HCT116 (cell line): ENCODE measurements at regions not wholly inside any gene's neighbourhood (a gene's known extent, or its start where the extent isn't known, plus 50 kb on each side); places are given as distances from the start of the nearest gene placed in this dataset.

Experiments used
- ATAC-seq: fragments of 200-7000 bp; cut with Tn5 transposase; 2 replicates; pipeline ENCODE4 v1.9.1; 2020; ENCODE audit warnings: mild to moderate bottlenecking, moderate library complexity
- BruUV-seq: library from RNA; stranded (reverse); fragments of 400-500 nt; replicated peaks from 2 replicates; lab custom pipeline; 2021; lab: Mats Ljungman, UMichigan
- CTCF ChIA-PET: fragments of 300-600 bp; sonication (Branson Sonifier 250); formaldehyde crosslinking; loops from one replicate; lab custom pipeline; 2021; ENCODE audit warnings: antibody characterized with exemption; lab: Charles Lee
- POLR2A ChIA-PET: fragments of 300-600, 350-600 bp; sonication (Branson Sonifier 250); formaldehyde crosslinking; loops from one replicate; lab custom pipeline; 2021; ENCODE audit warnings: antibody characterized with exemption; lab: Charles Lee
- RAD21 ChIA-PET, 2 experiments: fragments of 300-600 bp; sonication (Branson Sonifier 250); formaldehyde crosslinking; loops; one replicate each; lab custom pipeline; 2023; ENCODE audit warnings: low total read pairs in 2 of 2; ENCODE audit not compliant: uncharacterized antibody in 2 of 2, unreplicated experiment in 2 of 2, low non-redundant PET in 1 of 2; lab: Charles Lee
- DNase-seq: peaks from one replicate; pipeline ENCODE4 v3.0.0-alpha.2; 2010; ENCODE audit warnings: low read depth, low spot score
- H2AFZ ChIP-seq: fragments of 200-600 bp; shearing (Covaris generic), sonication (generic); 2 replicates; pipeline ENCODE4 v1.6.1; 2017; ENCODE audit warnings: low read depth, mixed run types, mixed read lengths, antibody characterized with exemption, low read length; ENCODE audit not compliant: poor library complexity, severe bottlenecking
- H3K27ac ChIP-seq: 2 replicates; pipeline ENCODE4 v1.5.1; 2012; ENCODE audit warnings: low read depth, low read length
- H3K27me3 ChIP-seq: fragments of 200-600 bp; sonication (generic); 2 replicates; pipeline ENCODE4 v1.6.1; 2016; ENCODE audit warnings: mixed run types, low read length, mixed read lengths; ENCODE audit not compliant: insufficient read depth
- H3K36me3 ChIP-seq, 2 experiments: fragments of 200-500 bp in 1 of 2; fragments of 200-600 bp in 1 of 2; sonication (Bioruptor generic) in 1 of 2; sonication (generic) in 1 of 2; 2 replicates each; pipeline versions ENCODE4 v1.5.1 to v1.6.1; 2014 to 2016; ENCODE audit warnings: low read length in 2 of 2, inconsistent platforms in 1 of 2, mixed read lengths in 1 of 2, mixed run types in 1 of 2; ENCODE audit not compliant: insufficient read depth in 2 of 2, control insufficient read depth in 1 of 2
- H3K4me1 ChIP-seq, 2 experiments: fragments of 200-600 bp in 1 of 2; sonication (generic) in 1 of 2; 2 replicates each; pipeline versions ENCODE4 v1.5.1 to v1.6.1; 2012 to 2017; ENCODE audit warnings: low read length in 2 of 2, inconsistent platforms in 1 of 2, mild to moderate bottlenecking in 1 of 2, mixed read lengths in 1 of 2, mixed run types in 1 of 2, moderate library complexity in 1 of 2; ENCODE audit not compliant: insufficient read depth in 2 of 2, control insufficient read depth in 1 of 2
- H3K4me2 ChIP-seq: fragments of 200-600 bp; sonication (generic); 2 replicates; pipeline ENCODE4 v1.6.1; 2017; ENCODE audit warnings: mixed run types, low read length, mixed read lengths
- H3K4me3 ChIP-seq, 2 experiments: fragments of 200-600 bp in 1 of 2; sonication (generic) in 1 of 2; replicated peaks in 1 of 2; 2 replicates each; pipeline ENCODE4 v1.5.1; 2011 to 2016; ENCODE audit warnings: low read length in 2 of 2, control low read depth in 1 of 2, low read depth in 1 of 2, mild to moderate bottlenecking in 1 of 2, mixed read lengths in 1 of 2, mixed run types in 1 of 2
- H3K79me2 ChIP-seq: fragments of 200-600 bp; sonication (generic); 2 replicates; pipeline ENCODE4 v1.6.1; 2017; ENCODE audit warnings: mild to moderate bottlenecking, mixed run types, low read length, moderate library complexity, mixed read lengths; ENCODE audit not compliant: insufficient read depth
- H3K9ac ChIP-seq: fragments of 200-600 bp; sonication (generic); 2 replicates; pipeline ENCODE4 v1.6.1; 2016; ENCODE audit warnings: low read length, mixed read lengths
- H3K9me2 ChIP-seq: fragments of 200-600 bp; sonication (generic), shearing (Covaris generic); 2 replicates; pipeline ENCODE4 v1.6.1; 2017; ENCODE audit warnings: mixed run types, mild to moderate bottlenecking, moderate library complexity; ENCODE audit not compliant: insufficient read depth
- H3K9me3 ChIP-seq, 2 experiments: fragments of 200-500 bp in 1 of 2; fragments of 200-600 bp in 1 of 2; sonication (Bioruptor generic) in 1 of 2; sonication (generic) in 1 of 2; 2 replicates each; pipeline ENCODE4 v1.6.1; 2014 to 2017; ENCODE audit warnings: low read length in 2 of 2, mixed read lengths in 2 of 2, inconsistent platforms in 1 of 2, low read depth in 1 of 2, mild to moderate bottlenecking in 1 of 2, mixed run types in 1 of 2, moderate library complexity in 1 of 2; ENCODE audit not compliant: control insufficient read depth in 1 of 2, insufficient read depth in 1 of 2
- H4K20me1 ChIP-seq: fragments of 200-600 bp; sonication (generic), shearing (Covaris generic); 2 replicates; pipeline ENCODE4 v1.6.1; 2017; ENCODE audit warnings: mixed run types, mild to moderate bottlenecking, moderate library complexity; ENCODE audit not compliant: insufficient read depth
- ATF3 ChIP-seq: IDR thresholded peaks from 2 replicates; pipeline ENCODE4 v1.6.1; 2012
- CBX3 ChIP-seq: IDR thresholded peaks from 2 replicates; pipeline ENCODE4 v1.6.1; 2012; ENCODE audit warnings: low read depth
- EGR1 ChIP-seq: IDR thresholded peaks from 2 replicates; pipeline ENCODE4 v1.6.1; 2012; ENCODE audit warnings: low read depth
- EZH2 ChIP-seq: fragments of 200-600 bp; sonication (generic); IDR thresholded peaks from 2 replicates; pipeline ENCODE4 v1.6.1; 2017; ENCODE audit warnings: antibody characterized with exemption, mixed run types
- EZH2phosphoT487 ChIP-seq: fragments of 200-600 bp; IDR thresholded peaks from 2 replicates; pipeline ENCODE4 v1.6.1; 2018; ENCODE audit warnings: antibody characterized with exemption, borderline replicate concordance
- FOSL1 ChIP-seq: IDR thresholded peaks from 2 replicates; pipeline ENCODE4 v1.6.1; 2012; ENCODE audit warnings: low read depth
- JUND ChIP-seq: IDR thresholded peaks from 2 replicates; pipeline ENCODE4 v1.6.1; 2012
- MAX ChIP-seq: IDR thresholded peaks from 2 replicates; pipeline ENCODE4 v1.6.1; 2012
- POLR2A ChIP-seq: IDR thresholded peaks from 2 replicates; pipeline ENCODE4 v1.7.0; 2011; ENCODE audit warnings: borderline replicate concordance; ENCODE audit not compliant: insufficient read depth, insufficient read length; ENCODE audit errors: extremely low read depth
- POLR2AphosphoS5 ChIP-seq: IDR thresholded peaks from 2 replicates; pipeline ENCODE4 v1.6.1; 2011; ENCODE audit warnings: mild to moderate bottlenecking, low read depth, low read length, moderate library complexity
- RAD21 ChIP-seq: IDR thresholded peaks from 2 replicates; pipeline ENCODE4 v1.6.1; 2012; ENCODE audit warnings: low read depth, mild to moderate bottlenecking
- SIN3A ChIP-seq: IDR thresholded peaks from 2 replicates; pipeline ENCODE4 v1.6.1; 2012; ENCODE audit warnings: low read depth
- SP1 ChIP-seq: IDR thresholded peaks from 2 replicates; pipeline ENCODE4 v1.6.1; 2012; ENCODE audit warnings: low read depth
- SRF ChIP-seq: IDR thresholded peaks from 2 replicates; pipeline ENCODE4 v1.6.1; 2012; ENCODE audit warnings: low read depth
- TCF7L2 ChIP-seq: IDR thresholded peaks from 2 replicates; pipeline ENCODE4 v1.7.0; 2011; ENCODE audit warnings: borderline replicate concordance, inconsistent platforms; ENCODE audit not compliant: insufficient read depth, insufficient read length; ENCODE audit errors: extremely low read depth
- YY1 ChIP-seq: IDR thresholded peaks from 2 replicates; pipeline ENCODE4 v1.6.1; 2011; ENCODE audit warnings: low read length, low read depth, moderate library complexity, mild to moderate bottlenecking; ENCODE audit not compliant: insufficient replicate concordance; ENCODE audit errors: extremely low read depth
- ZBTB33 ChIP-seq: IDR thresholded peaks from 2 replicates; pipeline ENCODE4 v1.6.1; 2011; ENCODE audit warnings: mild to moderate bottlenecking, low read length, moderate library complexity; ENCODE audit not compliant: insufficient replicate concordance; ENCODE audit errors: extremely low read depth
- ZFX ChIP-seq: fragments of 450-650 bp; IDR thresholded peaks from 2 replicates; pipeline ENCODE4 v1.6.1; 2017
- ZNF274 ChIP-seq: fragments of 200-500 bp; sonication (Bioruptor generic); IDR thresholded peaks from 2 replicates; pipeline ENCODE4 v1.6.1; 2014; ENCODE audit warnings: mild to moderate bottlenecking, low read depth, low read length, inconsistent platforms
- intact Hi-C: fragments of 100-400 bp; cut with micrococcal nuclease; formaldehyde crosslinking; loops from 2 replicates; pipeline ENCODE4 v1.10.0; 2022
- TF ChIP-seq, protein P1 (sequence below), 3 experiments: fragments of 200-600 bp in 1 of 3; sonication (generic) in 1 of 3; IDR thresholded peaks in 2 of 3; conservative IDR thresholded peaks in 1 of 3; 2 replicates each; pipeline ENCODE4 v1.5.1; 2012 to 2017; ENCODE audit warnings: low read depth in 2 of 3, low read length in 2 of 3, antibody characterized with exemption in 1 of 3, borderline replicate concordance in 1 of 3, control low read depth in 1 of 3, mild to moderate bottlenecking in 1 of 3, mixed read lengths in 1 of 3, mixed run types in 1 of 3, moderate library complexity in 1 of 3; ENCODE audit not compliant: insufficient read depth in 1 of 3

DNA sequence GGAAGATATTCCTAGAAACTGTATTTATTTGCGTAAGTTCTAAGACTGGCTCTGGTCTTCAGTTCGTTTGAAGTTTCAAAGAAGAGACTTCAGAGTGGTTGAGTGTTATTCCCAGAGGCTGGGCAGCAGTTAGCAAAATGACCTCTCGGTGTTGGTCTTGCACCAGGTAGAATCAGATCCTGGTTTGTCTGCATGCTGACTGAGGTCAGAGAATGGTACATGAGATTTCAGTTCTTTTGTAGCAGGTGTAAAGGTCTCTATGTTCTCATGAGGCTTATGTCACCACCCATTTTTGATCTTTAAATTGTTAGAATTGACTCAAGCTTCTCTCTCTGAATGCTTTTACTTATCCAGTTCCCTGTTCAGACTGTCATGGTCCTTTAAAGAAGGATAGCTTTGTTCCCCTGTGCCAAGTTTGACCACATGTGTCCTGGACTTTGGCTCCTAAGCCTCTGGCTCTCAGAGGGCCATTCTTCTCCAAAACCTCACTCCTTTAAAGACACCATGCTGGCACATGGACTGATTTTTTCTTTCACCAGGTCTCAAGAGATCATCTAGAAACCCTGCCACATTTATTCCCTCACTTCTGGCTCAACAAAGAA is 355.8 kb upstream of the BOD1L1 start:
- H3K4me3 ChIP-seq, result no peak overlapping the region
- no peak for DNase-seq
- H3K79me2 ChIP-seq, result no peaks in the 10 kb centered on the region
- ChIA-PET POLR2A (no interaction called here), RAD21 (no interaction called here), CTCF (no interaction called here)
- intact Hi-C loops, result no loop called here
- H3K36me3 ChIP-seq, result no peaks in the 10 kb centered on the region
- no peak overlapping the region for H3K4me2 ChIP-seq
- no peak for ATAC-seq
- no peaks in the 10 kb centered on the region for H4K20me1 ChIP-seq
- no peaks in the 10 kb centered on the region for H3K27me3 ChIP-seq
- TF ChIP-seq, protein P1, sequence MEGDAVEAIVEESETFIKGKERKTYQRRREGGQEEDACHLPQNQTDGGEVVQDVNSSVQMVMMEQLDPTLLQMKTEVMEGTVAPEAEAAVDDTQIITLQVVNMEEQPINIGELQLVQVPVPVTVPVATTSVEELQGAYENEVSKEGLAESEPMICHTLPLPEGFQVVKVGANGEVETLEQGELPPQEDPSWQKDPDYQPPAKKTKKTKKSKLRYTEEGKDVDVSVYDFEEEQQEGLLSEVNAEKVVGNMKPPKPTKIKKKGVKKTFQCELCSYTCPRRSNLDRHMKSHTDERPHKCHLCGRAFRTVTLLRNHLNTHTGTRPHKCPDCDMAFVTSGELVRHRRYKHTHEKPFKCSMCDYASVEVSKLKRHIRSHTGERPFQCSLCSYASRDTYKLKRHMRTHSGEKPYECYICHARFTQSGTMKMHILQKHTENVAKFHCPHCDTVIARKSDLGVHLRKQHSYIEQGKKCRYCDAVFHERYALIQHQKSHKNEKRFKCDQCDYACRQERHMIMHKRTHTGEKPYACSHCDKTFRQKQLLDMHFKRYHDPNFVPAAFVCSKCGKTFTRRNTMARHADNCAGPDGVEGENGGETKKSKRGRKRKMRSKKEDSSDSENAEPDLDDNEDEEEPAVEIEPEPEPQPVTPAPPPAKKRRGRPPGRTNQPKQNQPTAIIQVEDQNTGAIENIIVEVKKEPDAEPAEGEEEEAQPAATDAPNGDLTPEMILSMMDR (IDR thresholded peaks at IDR 0.05 in 2 of 3, conservative IDR thresholded peaks at IDR 0.05 in 1 of 3; ENCODE audit: borderline replicate concordance in 1 of 3, insufficient read depth in 1 of 3, low read depth in 2 of 3, low read length in 2 of 3), result no peak
- TF ChIP-seq YY1 (no peak), SIN3A (no peak), EZH2phosphoT487 (no peak), ZFX (no peak), JUND (no peak), MAX (no peak), EZH2 (no peak), FOSL1 (no peak), POLR2A (no peak), RAD21 (no peak), SRF (no peak), ZNF274 (no peak), CBX3 (no peak), SP1 (no peak), POLR2AphosphoS5 (no peak), TCF7L2 (no peak), ATF3 (no peak), EGR1 (no peak), ZBTB33 (no peak)
- no TSS peak for BruUV-seq
- H2AFZ ChIP-seq, result no peak overlapping the region
- no peak overlapping the region for H3K9ac ChIP-seq
- no peaks in the 10 kb centered on the region for H3K9me2 ChIP-seq
- peaks cover 3 to 13% of the 10 kb centered on the region in 2 experiments; a peak in 2 of 4 replicates for H3K9me3 ChIP-seq
- no peak overlapping the region for H3K27ac ChIP-seq
- no peaks in the 10 kb centered on the region for H3K4me1 ChIP-seq
